Kidney epithelial cell (primary cell): ENCODE measurements at regions not wholly inside any gene's neighbourhood (a gene's known extent, or its start where the extent isn't known, plus 50 kb on each side); places are given as distances from the start of the nearest gene placed in this dataset.

Experiments used
- DNase-seq: peaks from one replicate; pipeline ENCODE4 v3.0.0-alpha.2; 2010; ENCODE audit warnings: low read depth
- H3K27me3 ChIP-seq: 2 replicates; pipeline ENCODE4 v1.6.0; 2011; ENCODE audit warnings: low read length; ENCODE audit not compliant: control insufficient read depth, insufficient read depth
- H3K36me3 ChIP-seq: 2 replicates; pipeline ENCODE4 v1.5.1; 2011; ENCODE audit warnings: low read length; ENCODE audit not compliant: control insufficient read depth, insufficient read depth
- H3K4me3 ChIP-seq: 2 replicates; pipeline ENCODE4 v1.5.1; 2011; ENCODE audit warnings: low read depth, mild to moderate bottlenecking, control low read depth, low read length
- TF ChIP-seq, protein P1 (sequence below): IDR thresholded peaks from 2 replicates; pipeline ENCODE4 v1.5.1; 2011; ENCODE audit warnings: mild to moderate bottlenecking, moderate library complexity, low read length, control low read depth, inconsistent platforms; ENCODE audit not compliant: insufficient read depth, poor library complexity, severe bottlenecking

DNA sequence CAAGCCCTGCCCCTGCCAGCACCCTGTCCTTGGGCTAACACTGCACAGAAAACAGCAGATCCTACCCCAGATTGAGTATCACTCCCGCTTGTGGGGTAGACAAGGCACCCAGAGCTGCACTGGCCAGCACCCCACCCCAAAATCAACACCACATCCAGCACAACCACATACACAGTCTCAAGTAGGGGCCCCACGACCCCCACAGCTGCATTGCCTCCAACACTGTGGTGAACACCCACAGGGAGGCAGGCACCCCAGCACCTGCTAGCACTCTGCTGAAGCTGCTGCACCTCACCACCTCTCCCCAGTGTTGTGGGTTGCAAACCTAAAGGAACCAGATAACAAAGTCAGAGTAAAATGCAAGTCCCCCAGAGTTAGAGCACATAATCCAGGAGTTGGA lies 589.9 kb downstream of the PCDH19 start:
- Histone ChIP-seq H3K36me3 (no peaks in the 10 kb centered on the region), H3K27me3 (no peaks in the 10 kb centered on the region), H3K4me3 (no peak overlapping the region)
- TF ChIP-seq, protein P1, sequence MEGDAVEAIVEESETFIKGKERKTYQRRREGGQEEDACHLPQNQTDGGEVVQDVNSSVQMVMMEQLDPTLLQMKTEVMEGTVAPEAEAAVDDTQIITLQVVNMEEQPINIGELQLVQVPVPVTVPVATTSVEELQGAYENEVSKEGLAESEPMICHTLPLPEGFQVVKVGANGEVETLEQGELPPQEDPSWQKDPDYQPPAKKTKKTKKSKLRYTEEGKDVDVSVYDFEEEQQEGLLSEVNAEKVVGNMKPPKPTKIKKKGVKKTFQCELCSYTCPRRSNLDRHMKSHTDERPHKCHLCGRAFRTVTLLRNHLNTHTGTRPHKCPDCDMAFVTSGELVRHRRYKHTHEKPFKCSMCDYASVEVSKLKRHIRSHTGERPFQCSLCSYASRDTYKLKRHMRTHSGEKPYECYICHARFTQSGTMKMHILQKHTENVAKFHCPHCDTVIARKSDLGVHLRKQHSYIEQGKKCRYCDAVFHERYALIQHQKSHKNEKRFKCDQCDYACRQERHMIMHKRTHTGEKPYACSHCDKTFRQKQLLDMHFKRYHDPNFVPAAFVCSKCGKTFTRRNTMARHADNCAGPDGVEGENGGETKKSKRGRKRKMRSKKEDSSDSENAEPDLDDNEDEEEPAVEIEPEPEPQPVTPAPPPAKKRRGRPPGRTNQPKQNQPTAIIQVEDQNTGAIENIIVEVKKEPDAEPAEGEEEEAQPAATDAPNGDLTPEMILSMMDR, result no peak
- DNase-seq, result no peak

DNA sequence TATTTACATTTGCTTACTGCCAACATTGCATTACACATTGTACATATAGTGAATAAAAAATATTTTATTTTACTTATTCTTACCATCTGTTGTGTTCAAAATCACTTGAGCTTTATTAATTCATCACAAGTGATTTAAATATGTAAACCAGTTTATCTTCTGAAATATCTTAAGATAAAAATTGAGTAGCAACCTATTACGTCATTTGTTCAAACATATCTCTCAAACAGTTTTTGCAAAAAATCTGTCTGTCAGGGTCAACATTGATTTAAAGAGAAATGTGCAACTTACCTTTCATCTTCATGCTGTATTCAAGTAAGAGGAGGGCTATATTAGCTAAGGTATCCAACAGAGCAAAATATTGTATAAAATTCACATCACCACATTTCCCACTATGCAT lies 610.1 kb downstream of the PCDH19 start:
- Histone ChIP-seq H3K36me3 (no peaks in the 10 kb centered on the region), H3K27me3 (no peaks in the 10 kb centered on the region), H3K4me3 (no peak overlapping the region)
- TF ChIP-seq, protein P1, result no peak
- no peak for DNase-seq

DNA sequence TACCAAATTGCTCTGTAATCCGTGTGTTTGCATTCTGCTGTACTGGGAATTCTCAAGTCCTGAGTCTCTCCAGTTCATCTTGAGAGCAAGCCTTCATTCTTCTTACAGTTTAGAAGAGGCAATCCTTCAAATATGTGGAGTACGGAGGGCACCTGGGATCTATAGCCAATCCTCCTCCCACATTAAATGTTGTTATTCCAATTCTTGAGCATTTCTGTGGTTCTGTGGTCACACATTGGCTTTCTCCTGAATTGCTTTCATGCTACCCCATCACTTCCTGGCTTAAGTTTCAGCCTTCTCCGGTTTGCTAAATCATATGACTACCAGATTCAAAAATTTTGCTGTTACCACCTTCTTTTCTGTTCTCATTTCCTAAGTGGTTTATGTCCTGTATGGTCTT lies 611.1 kb downstream of the PCDH19 start:
- TF ChIP-seq, protein P1, result no peak
- Histone ChIP-seq H3K27me3 (no peaks in the 10 kb centered on the region), H3K4me3 (no peak overlapping the region), H3K36me3 (no peaks in the 10 kb centered on the region)
- DNase-seq, result no peak

DNA sequence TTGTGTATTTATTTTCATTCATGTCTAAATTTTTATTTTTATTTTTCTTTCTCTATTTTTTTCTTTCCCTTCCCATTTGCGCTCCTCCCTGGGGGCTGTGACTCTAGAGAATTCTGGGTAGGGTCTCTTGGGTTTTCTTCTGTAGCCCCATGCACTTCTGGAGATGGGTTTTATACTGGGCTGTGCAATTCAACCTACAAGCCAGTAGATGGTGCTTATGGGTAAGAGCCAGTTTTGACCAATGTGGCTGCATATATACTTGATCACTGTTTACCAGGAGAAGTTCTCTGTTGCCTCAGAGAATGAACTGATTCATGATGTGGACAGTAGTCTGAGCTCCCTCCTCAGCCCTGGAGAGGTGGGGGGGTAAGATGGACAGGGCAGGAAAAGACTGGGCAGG lies 614.6 kb downstream of the PCDH19 start:
- Histone ChIP-seq H3K36me3 (no peaks in the 10 kb centered on the region), H3K27me3 (no peaks in the 10 kb centered on the region), H3K4me3 (no peak overlapping the region)
- TF ChIP-seq, protein P1, result peak; percentile 21
- no peak for DNase-seq

DNA sequence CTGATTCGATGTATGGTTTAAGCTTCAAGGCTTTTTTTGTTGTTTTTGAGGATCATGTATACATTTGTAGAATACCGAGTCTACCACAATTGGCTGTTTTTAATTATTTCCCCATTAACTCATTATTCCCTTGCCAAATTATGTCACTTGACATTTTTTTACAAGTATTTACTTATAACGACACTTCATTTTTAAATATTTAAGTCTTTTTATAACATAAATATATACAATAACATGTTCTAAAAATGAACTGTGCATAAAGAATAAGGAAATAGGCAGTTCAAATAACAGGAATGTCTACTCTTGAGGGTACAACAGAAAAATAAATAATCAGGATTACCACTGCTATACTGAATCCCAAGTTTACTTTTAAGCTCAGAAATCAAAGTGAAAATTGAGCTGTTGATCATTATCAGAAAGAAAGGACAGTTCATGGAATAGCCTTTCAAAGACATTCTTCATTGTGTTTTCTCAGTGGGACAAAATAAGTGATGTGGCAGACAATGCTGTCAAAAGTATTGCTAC lies 627.5 kb downstream of the PCDH19 start:
- no peak for DNase-seq

DNA sequence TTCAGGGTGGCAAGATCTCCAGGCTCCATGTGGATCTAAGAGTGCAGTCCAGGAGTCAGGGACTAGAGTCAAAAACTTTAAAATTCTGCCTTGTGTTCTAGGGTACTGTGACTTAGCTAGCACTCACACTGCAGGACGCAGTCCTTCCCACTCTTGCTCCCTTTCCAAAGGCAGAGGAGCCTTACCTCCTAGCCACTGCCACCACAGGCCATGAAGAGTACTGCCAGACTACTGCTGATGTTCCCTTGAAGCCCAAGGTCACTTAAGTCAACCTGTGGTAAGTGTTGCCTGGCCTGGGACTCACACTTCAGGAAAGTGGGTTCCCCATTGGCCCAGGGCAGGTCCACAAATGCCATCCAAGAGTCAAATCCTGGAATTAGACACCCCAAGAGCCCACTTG lies 632.2 kb downstream of the PCDH19 start:
- DNase-seq, result no peak
- TF ChIP-seq, protein P1, result no peak
- no peaks in the 10 kb centered on the region for H3K27me3 ChIP-seq
- no peaks in the 10 kb centered on the region for H3K36me3 ChIP-seq
- no peak overlapping the region for H3K4me3 ChIP-seq

More for the DNA sequence above, 627.5 kb downstream of the PCDH19 start:
- TF ChIP-seq, protein P1, result no peak
- no peaks in the 10 kb centered on the region for H3K36me3 ChIP-seq
- H3K4me3 ChIP-seq, result no peak overlapping the region
- no peaks in the 10 kb centered on the region for H3K27me3 ChIP-seq
